AG04450 (cell line): ENCODE measurements at regions not wholly inside any gene's neighbourhood (a gene's known extent, or its start where the extent isn't known, plus 50 kb on each side); places are given as distances from the start of the nearest gene placed in this dataset.
"Not testable (repeated sequence)": the region's sequence is repeated elsewhere in the genome, so short reads cannot be mapped to it uniquely, and the experiment has no call there.

Experiments
- CTCF ChIA-PET: fragments of 300-600, 350-600 bp; formaldehyde crosslinking; extraction: SDS; loops from one replicate; lab custom pipeline; 2022; ENCODE audit warnings: antibody characterized with exemption, inconsistent platforms; lab: Charles Lee
- POLR2A ChIA-PET: fragments of 350-600 bp; formaldehyde crosslinking; extraction: SDS; loops from one replicate; lab custom pipeline; 2021; ENCODE audit warnings: antibody characterized with exemption, inconsistent platforms; lab: Yijun Ruan, JAX
- DNase-seq: peaks from one replicate; pipeline ENCODE4 v3.0.0-alpha.2; 2011; ENCODE audit warnings: low read depth, low spot score
- H3K27ac ChIP-seq: one replicate; pipeline ENCODE4 v1.5.1; 2012; ENCODE audit warnings: low read depth, low read length, control low read depth
- H3K27me3 ChIP-seq: one replicate; pipeline ENCODE4 v1.6.0; 2012; ENCODE audit warnings: low read length; ENCODE audit not compliant: control insufficient read depth, insufficient read depth
- H3K4me3 ChIP-seq: 2 replicates; pipeline ENCODE4 v1.5.1; 2011; ENCODE audit warnings: mild to moderate bottlenecking, low read depth, low read length, control low read depth
- H3K9me3 ChIP-seq: 2 replicates; pipeline ENCODE4 v1.5.1; 2012; ENCODE audit warnings: low read length; ENCODE audit not compliant: control insufficient read depth, insufficient read depth
- TF ChIP-seq, protein P1 (sequence below): IDR thresholded peaks from 2 replicates; pipeline ENCODE4 v1.5.1; 2011; ENCODE audit warnings: low read depth, low read length, control low read depth, inconsistent platforms

- Histone ChIP-seq H3K4me3 (no peak overlapping the region), H3K27me3 (no peaks in the 10 kb centered on the region), H3K9me3 (no peaks in the 10 kb centered on the region), H3K27ac (no peak overlapping the region)
- TF ChIP-seq, protein P1, sequence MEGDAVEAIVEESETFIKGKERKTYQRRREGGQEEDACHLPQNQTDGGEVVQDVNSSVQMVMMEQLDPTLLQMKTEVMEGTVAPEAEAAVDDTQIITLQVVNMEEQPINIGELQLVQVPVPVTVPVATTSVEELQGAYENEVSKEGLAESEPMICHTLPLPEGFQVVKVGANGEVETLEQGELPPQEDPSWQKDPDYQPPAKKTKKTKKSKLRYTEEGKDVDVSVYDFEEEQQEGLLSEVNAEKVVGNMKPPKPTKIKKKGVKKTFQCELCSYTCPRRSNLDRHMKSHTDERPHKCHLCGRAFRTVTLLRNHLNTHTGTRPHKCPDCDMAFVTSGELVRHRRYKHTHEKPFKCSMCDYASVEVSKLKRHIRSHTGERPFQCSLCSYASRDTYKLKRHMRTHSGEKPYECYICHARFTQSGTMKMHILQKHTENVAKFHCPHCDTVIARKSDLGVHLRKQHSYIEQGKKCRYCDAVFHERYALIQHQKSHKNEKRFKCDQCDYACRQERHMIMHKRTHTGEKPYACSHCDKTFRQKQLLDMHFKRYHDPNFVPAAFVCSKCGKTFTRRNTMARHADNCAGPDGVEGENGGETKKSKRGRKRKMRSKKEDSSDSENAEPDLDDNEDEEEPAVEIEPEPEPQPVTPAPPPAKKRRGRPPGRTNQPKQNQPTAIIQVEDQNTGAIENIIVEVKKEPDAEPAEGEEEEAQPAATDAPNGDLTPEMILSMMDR: no peak
- CTCF ChIA-PET: no interaction called here
- DNase-seq: no peak
- POLR2A ChIA-PET: no interaction called here
These were observed 275.2 kb upstream of the CNR1 start for GRCh38 chr6:88441346-88441745.

DNA sequence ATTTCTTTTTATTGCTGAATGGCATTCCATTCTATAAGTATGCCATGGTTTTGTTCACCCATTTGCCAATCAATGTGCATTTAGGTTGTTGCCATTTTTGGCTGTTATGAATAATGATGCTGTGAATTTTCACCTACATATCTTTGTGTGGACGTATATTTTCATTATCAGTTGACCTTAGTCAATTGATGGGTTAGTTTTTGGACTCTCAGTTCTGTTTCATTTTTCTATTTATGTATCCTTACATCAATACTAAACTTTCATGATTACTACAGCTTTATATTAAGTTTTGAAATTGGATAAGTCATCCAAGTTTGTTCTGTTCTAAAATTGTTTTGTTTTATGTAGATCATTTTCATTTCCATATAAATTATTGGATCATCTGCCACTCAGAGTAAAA is 261.9 kb upstream of the CNR1 start:
- DNase-seq: no peak
- ChIA-PET CTCF (no interaction called here), POLR2A (no interaction called here)
- Histone ChIP-seq H3K9me3 (no peaks in the 10 kb centered on the region), H3K4me3 (no peak overlapping the region), H3K27ac (no peak overlapping the region), H3K27me3 (no peaks in the 10 kb centered on the region)
- TF ChIP-seq, protein P1: no peak

GRCh38 chr6:88426005-88426404 is 259.9 kb upstream of the CNR1 start:
- ChIA-PET POLR2A (no interaction called here), CTCF (interaction anchor here (0.5 kb wide), 1 partner anchor 847 kb away, joined by 3 read pairs; no protein-coding TSS in a partner anchor)
- no peaks in the 10 kb centered on the region for H3K27me3 ChIP-seq
- TF ChIP-seq, protein P1: no peak
- H3K9me3 ChIP-seq: no peaks in the 10 kb centered on the region; the same call in 1 of the 2 replicates
- H3K27ac ChIP-seq: no peak overlapping the region
- H3K4me3 ChIP-seq: no peak overlapping the region
- DNase-seq: no peak

GRCh38 chr6:88422831-88423230 is 256.7 kb upstream of the CNR1 start:
- no peak overlapping the region for H3K4me3 ChIP-seq
- no peak for DNase-seq
- ChIA-PET CTCF (no interaction called here), POLR2A (no interaction called here)
- H3K9me3 ChIP-seq: peaks cover 2% of the 10 kb centered on the region; the same call in 1 of the 2 replicates
- TF ChIP-seq, protein P1: no peak
- H3K27ac ChIP-seq: no peak overlapping the region
- no peaks in the 10 kb centered on the region for H3K27me3 ChIP-seq

- POLR2A ChIA-PET, DNase-seq, H3K9me3 ChIP-seq, H3K27ac ChIP-seq, CTCF ChIA-PET, H3K27me3 ChIP-seq, H3K4me3 ChIP-seq: not testable (repeated sequence)
These were observed 254.9 kb upstream of the CNR1 start for GRCh38 chr6:88420967-88421488.

DNA sequence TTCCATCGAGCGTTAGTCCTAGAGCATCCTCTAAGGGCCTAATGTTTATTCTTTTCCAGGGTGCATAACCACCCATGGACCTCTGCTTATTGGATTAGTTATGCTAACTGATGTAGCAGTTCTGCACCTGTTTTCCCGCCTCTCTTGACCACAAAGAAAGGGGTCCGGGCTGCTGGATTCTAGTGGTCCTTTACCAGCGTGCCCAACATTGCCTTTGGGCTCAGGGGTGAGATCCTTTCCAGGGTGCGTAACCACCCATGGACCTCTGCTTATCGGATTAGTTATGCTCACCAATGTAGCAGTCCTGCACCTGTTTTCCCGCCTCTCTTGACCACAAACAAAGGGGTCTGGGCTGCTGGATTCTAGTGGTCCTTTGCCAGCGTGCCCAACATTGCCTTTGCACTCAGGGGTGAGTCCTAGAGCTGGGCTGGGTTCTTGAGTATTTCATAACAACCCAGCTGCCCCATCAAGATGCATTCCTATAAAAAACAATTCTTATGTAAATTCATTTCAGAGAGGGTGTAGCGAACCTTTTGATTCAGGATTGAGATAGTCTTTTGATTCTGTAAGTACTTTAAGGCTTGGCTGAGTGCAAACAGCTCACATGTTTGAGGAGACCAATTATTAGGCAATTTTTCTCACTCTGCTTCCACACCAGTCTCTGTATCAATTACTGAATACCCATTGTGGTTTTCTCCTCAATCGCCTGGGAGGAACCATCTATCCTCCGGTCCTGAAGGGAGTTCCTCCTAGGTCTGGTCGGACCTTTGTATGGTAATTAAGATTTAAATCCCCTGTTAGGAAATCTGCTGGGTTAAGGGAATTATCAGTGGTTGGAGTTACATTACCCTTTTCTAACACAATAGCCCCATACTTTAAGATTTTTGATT is 253.0 kb upstream of the CNR1 start:
- CTCF ChIA-PET, POLR2A ChIA-PET: not testable (repeated sequence)

DNA sequence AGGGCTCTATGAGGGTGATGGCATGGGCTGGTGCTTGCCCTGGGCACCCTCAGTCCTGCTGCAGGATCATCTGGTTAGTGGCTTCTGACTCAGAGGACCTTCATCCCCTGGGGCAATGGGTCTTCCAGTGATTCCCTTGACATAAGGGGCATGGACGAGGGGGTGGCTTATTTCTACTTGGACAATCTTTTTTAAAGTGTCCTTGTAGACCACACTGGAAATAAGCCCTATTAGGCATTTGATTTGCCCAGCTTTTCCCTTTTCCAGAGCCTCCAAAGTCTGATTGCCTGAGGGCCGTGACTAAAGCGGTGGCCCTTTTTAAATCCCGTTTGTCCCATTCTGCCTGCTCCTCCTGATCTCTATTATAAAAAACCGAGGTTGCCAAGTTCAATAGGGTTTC is 251.2 kb upstream of the CNR1 start:
- POLR2A ChIA-PET, CTCF ChIA-PET, DNase-seq: not testable (repeated sequence)

More for the DNA sequence above, 253.0 kb upstream of the CNR1 start:
- not testable (repeated sequence) for H3K27me3 ChIP-seq, H3K27ac ChIP-seq, H3K4me3 ChIP-seq, H3K9me3 ChIP-seq, DNase-seq

More for the DNA sequence above, 251.2 kb upstream of the CNR1 start:
- H3K27ac ChIP-seq, H3K9me3 ChIP-seq, H3K27me3 ChIP-seq, H3K4me3 ChIP-seq: not testable (repeated sequence)
